Osteocyte (in vitro differentiated cells): ENCODE measurements at regions not wholly inside any gene's neighbourhood (a gene's known extent, or its start where the extent isn't known, plus 50 kb on each side); places are given as distances from the start of the nearest gene placed in this dataset.

ENCODE experiments used
- DNase-seq: peaks from one replicate; pipeline ENCODE4 v3.0.0; 2021; ENCODE audit warnings: mixed read lengths; ENCODE audit not compliant: unreplicated experiment; ENCODE audit errors: extremely low spot score
- H3K27ac Mint-ChIP-seq: one replicate; pipeline ENCODE4 v1.8.0; 2021; ENCODE audit warnings: mild to moderate bottlenecking, mixed read lengths; ENCODE audit not compliant: unreplicated experiment
- H3K27me3 Mint-ChIP-seq: one replicate; pipeline ENCODE4 v1.8.0; 2021; ENCODE audit warnings: mixed read lengths; ENCODE audit not compliant: unreplicated experiment
- H3K36me3 Mint-ChIP-seq: one replicate; pipeline ENCODE4 v1.8.0; 2021; ENCODE audit warnings: mixed read lengths; ENCODE audit not compliant: unreplicated experiment
- H3K4me1 Mint-ChIP-seq: one replicate; pipeline ENCODE4 v1.8.0; 2021; ENCODE audit warnings: mixed read lengths; ENCODE audit not compliant: unreplicated experiment
- H3K4me3 Mint-ChIP-seq: one replicate; pipeline ENCODE4 v1.8.0; 2021; ENCODE audit warnings: mild to moderate bottlenecking, moderate library complexity, mixed read lengths; ENCODE audit not compliant: unreplicated experiment
- H3K9me3 Mint-ChIP-seq: one replicate; pipeline ENCODE4 v1.8.0; 2021; ENCODE audit warnings: mixed read lengths; ENCODE audit not compliant: unreplicated experiment
- TF ChIP-seq, protein P1 (sequence below): fragments of 200-600 bp; sonication (generic); IDR thresholded peaks from 2 replicates; pipeline ENCODE4 v1.5.0; 2021; ENCODE audit warnings: antibody characterized with exemption, mild to moderate bottlenecking, moderate library complexity

DNA sequence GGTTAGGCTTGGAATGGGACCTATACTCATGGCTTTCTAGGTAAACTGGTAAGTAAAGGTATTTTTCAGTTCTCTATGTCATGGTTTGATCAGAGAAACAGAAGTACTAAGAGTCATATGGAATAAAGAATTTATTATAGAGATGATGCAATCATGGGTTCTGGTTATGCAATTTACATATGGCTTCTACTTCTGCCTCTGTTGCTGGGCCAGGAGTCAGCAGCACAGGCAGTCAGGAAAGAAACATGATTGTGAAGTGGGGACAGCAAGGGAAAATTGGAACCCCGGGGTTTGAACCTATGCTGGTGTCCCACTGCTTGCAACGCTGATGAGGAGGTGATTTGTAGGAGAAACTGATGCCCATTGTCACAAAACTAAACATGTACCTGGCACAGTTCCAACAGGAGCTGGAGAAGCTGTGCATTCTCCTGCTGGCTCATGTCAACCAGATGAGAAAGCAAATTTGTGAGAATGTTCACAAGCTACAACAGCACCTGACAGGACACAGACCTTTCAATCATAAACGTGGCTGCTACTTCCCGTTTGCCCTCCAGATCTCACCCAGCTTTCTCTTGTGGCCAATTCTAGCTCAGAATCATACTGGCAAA, 887.1 kb downstream of the TFAP2A start:
- peaks cover 8% of the 10 kb centered on the region for H3K4me1 Mint-ChIP-seq
- TF ChIP-seq, protein P1, sequence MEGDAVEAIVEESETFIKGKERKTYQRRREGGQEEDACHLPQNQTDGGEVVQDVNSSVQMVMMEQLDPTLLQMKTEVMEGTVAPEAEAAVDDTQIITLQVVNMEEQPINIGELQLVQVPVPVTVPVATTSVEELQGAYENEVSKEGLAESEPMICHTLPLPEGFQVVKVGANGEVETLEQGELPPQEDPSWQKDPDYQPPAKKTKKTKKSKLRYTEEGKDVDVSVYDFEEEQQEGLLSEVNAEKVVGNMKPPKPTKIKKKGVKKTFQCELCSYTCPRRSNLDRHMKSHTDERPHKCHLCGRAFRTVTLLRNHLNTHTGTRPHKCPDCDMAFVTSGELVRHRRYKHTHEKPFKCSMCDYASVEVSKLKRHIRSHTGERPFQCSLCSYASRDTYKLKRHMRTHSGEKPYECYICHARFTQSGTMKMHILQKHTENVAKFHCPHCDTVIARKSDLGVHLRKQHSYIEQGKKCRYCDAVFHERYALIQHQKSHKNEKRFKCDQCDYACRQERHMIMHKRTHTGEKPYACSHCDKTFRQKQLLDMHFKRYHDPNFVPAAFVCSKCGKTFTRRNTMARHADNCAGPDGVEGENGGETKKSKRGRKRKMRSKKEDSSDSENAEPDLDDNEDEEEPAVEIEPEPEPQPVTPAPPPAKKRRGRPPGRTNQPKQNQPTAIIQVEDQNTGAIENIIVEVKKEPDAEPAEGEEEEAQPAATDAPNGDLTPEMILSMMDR: no peak
- no peak overlapping the region for H3K27ac Mint-ChIP-seq
- H3K9me3 Mint-ChIP-seq: peaks cover 5% of the 10 kb centered on the region
- H3K4me3 Mint-ChIP-seq: no peak overlapping the region
- H3K36me3 Mint-ChIP-seq: no peaks in the 10 kb centered on the region
- no peak for DNase-seq
- no peaks in the 10 kb centered on the region for H3K27me3 Mint-ChIP-seq

DNA sequence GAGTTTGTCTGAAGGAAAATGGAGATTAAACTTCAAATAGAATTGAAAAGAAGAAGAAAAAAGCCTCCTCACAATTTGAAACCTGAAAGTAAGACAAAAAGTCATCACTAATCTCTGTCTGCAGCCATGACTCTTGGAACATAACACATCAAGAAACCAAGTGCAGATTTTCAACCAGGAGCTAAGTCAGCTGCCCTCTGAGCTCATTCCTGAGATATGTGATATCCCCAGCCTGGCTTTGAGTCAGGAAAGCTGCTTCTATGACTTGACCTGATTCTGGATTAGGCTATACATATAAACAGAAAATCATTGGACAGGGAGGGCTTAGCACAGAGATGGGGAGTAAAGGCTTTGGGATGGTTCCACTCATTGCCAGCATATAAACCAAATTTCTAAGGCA, 891.4 kb downstream of the TFAP2A start:
- TF ChIP-seq, protein P1: no peak
- H3K9me3 Mint-ChIP-seq: no peaks in the 10 kb centered on the region
- no peak overlapping the region for H3K4me3 Mint-ChIP-seq
- no peaks in the 10 kb centered on the region for H3K36me3 Mint-ChIP-seq
- H3K4me1 Mint-ChIP-seq: peaks cover 27% of the 10 kb centered on the region
- no peaks in the 10 kb centered on the region for H3K27me3 Mint-ChIP-seq
- peak overlapping the region; percentile 28 for H3K27ac Mint-ChIP-seq
- DNase-seq: no peak

DNA sequence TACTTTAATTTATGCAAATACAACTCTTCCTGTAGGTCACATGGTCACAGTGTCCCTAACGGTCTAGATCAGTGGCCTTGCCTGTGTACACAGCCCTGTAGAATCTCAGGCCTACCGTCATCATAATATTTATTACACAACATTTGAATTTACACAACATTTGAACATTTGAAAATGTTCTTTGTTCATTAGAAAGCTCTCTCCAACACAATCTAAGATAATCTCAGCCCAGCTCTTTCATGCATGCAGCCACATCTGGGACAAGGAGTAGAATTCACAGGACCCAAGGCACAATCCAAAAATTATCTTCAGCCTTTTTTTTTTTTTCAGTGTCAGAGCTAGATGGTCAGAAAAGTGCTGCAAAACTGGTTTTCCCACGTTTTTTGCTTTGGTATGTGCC, 892.8 kb downstream of the TFAP2A start:
- Mint-ChIP-seq H3K36me3 (no peaks in the 10 kb centered on the region), H3K9me3 (no peaks in the 10 kb centered on the region), H3K27me3 (no peaks in the 10 kb centered on the region), H3K27ac (no peak overlapping the region), H3K4me3 (no peak overlapping the region), H3K4me1 (peaks cover 27% of the 10 kb centered on the region)
- no peak for DNase-seq
- TF ChIP-seq, protein P1: no peak

DNA sequence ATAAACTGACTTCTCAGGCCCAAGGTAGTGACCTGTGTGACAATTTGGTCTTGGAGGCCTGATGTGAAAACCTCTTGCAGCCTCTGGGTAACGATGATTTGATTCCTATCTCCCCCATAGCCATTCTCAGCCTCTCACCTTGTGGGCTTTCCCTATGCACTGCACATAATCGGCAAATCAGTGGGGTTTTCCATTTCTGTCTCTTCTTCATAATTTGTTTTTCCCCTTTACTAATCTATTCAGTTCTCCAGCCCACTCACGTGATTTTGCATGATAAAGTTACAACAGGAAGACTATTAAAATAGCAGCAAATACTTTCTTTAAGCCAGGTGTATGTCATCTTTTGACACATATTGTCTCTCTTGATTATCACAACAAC, 893.7 kb downstream of the TFAP2A start:
- TF ChIP-seq, protein P1: no peak
- Mint-ChIP-seq H3K9me3 (no peaks in the 10 kb centered on the region), H3K27me3 (no peaks in the 10 kb centered on the region), H3K4me3 (no peak overlapping the region), H3K27ac (peak overlapping the region; percentile 84), H3K36me3 (no peaks in the 10 kb centered on the region), H3K4me1 (peaks cover 35% of the 10 kb centered on the region)
- DNase-seq: no peak

DNA sequence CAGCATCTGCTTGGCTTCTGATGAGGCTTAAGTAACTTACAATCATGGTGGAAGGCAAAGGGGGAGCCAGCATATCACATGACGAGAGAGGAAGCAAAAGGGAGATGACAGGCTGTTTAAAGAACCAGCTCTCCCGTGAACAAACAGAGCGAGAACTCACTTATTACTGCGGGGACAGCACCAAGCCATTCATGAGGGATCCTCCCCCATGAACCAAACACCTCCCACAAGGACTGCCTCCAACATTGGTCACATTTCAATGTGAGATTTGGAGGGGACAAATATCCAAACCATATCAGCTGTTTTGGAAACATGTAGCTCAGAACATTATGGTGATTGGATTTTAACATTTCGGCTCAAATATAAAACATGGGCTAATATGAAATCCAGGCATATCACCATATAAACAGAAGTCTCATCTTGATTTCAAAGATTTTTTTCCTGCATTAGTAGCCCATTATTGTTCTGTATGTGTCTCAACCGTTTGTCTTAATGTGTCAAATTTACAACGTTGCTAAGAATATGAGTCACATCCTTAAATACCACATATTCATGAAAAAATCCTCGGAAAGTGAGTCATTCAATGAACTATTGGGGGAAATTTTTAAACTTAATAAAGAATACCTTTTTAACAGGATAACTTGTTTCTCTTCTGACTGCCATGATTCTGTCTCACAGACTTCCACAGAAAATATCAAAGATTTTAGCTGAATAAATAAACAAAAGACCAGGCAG, 894.3 kb downstream of the TFAP2A start:
- no peak for DNase-seq
- Mint-ChIP-seq H3K36me3 (no peaks in the 10 kb centered on the region), H3K4me1 (peaks cover 41% of the 10 kb centered on the region), H3K27ac (peak overlapping the region; percentile 84), H3K9me3 (no peaks in the 10 kb centered on the region), H3K27me3 (no peaks in the 10 kb centered on the region), H3K4me3 (no peak overlapping the region)
- TF ChIP-seq, protein P1: no peak
